SJCRH30 (cell line): ENCODE measurements at regions not wholly inside any gene's neighbourhood (a gene's known extent, or its start where the extent isn't known, plus 50 kb on each side); places are given as distances from the start of the nearest gene placed in this dataset.
A peak's percentile ranks its signal among the peaks of the same experiment; 100 is the strongest.

Experiments used
- DNase-seq, 2 experiments: peaks; one replicate each; pipeline ENCODE4 v3.0.0-alpha.2; 2015 to 2020
- H3K27ac ChIP-seq: fragments of 250-450 bp; sonication (Bioruptor Pico); 2 replicates; pipeline ENCODE4 v1.5.1; 2020; ENCODE audit warnings: mild to moderate bottlenecking, moderate library complexity
- H3K27me3 ChIP-seq: fragments of 250-450 bp; sonication (Bioruptor Pico); 2 replicates; pipeline ENCODE4 v1.5.1; 2020; ENCODE audit warnings: mild to moderate bottlenecking, moderate library complexity
- H3K36me3 ChIP-seq: fragments of 250-450 bp; sonication (Bioruptor Pico); 2 replicates; pipeline ENCODE4 v1.5.1; 2020; ENCODE audit warnings: mild to moderate bottlenecking, moderate library complexity
- H3K4me1 ChIP-seq: fragments of 250-450 bp; sonication (Bioruptor Pico); 2 replicates; pipeline ENCODE4 v1.5.1; 2020; ENCODE audit warnings: mild to moderate bottlenecking, moderate library complexity
- H3K4me3 ChIP-seq: fragments of 250-450 bp; sonication (Bioruptor Pico); 2 replicates; pipeline ENCODE4 v1.5.1; 2020; ENCODE audit warnings: mild to moderate bottlenecking, moderate library complexity
- H3K9me3 ChIP-seq: fragments of 250-450 bp; sonication (Bioruptor Pico); replicated peaks from 2 replicates; pipeline ENCODE4 v1.5.1; 2020; ENCODE audit warnings: mild to moderate bottlenecking, moderate library complexity

GRCh38 chr5:60261732-60262131 lies 368.2 kb upstream of the PDE4D start:
- H3K4me1 ChIP-seq, result no peaks in the 10 kb centered on the region
- no peak overlapping the region for H3K4me3 ChIP-seq
- DNase-seq, result no peak

GRCh38 chr5:60260658-60261057 lies 367.1 kb upstream of the PDE4D start:
- Histone ChIP-seq H3K27me3 (no peaks in the 10 kb centered on the region; the same call in 1 of the 2 replicates), H3K27ac (no peak overlapping the region), H3K9me3 (no peaks in the 10 kb centered on the region), H3K4me1 (no peaks in the 10 kb centered on the region), H3K4me3 (no peak overlapping the region), H3K36me3 (no peaks in the 10 kb centered on the region)
- no peak for DNase-seq

More at GRCh38 chr5:60261732-60262131, 368.2 kb upstream of the PDE4D start:
- no peaks in the 10 kb centered on the region; the same call in 1 of the 2 replicates for H3K27me3 ChIP-seq
- H3K27ac ChIP-seq, result no peak overlapping the region
- no peaks in the 10 kb centered on the region for H3K9me3 ChIP-seq
- no peaks in the 10 kb centered on the region for H3K36me3 ChIP-seq

GRCh38 chr5:60259730-60260129 lies 366.2 kb upstream of the PDE4D start:
- H3K27ac ChIP-seq, result no peak overlapping the region
- H3K4me3 ChIP-seq, result no peak overlapping the region

GRCh38 chr5:60257596-60258271 lies 364.2 kb upstream of the PDE4D start:
- no peak overlapping the region for H3K27ac ChIP-seq
- H3K27me3 ChIP-seq, result no peaks in the 10 kb centered on the region; the same call in 1 of the 2 replicates
- H3K36me3 ChIP-seq, result no peaks in the 10 kb centered on the region
- no peak for DNase-seq
- no peaks in the 10 kb centered on the region for H3K4me1 ChIP-seq
- H3K9me3 ChIP-seq, result no peaks in the 10 kb centered on the region
- no peak overlapping the region for H3K4me3 ChIP-seq

More at GRCh38 chr5:60259730-60260129, 366.2 kb upstream of the PDE4D start:
- Histone ChIP-seq H3K9me3 (no peaks in the 10 kb centered on the region), H3K4me1 (no peaks in the 10 kb centered on the region), H3K36me3 (no peaks in the 10 kb centered on the region), H3K27me3 (no peaks in the 10 kb centered on the region; the same call in 1 of the 2 replicates)
- no peak for DNase-seq

- Histone ChIP-seq H3K27me3 (no peaks in the 10 kb centered on the region; the same call in 1 of the 2 replicates), H3K4me1 (no peaks in the 10 kb centered on the region), H3K9me3 (no peaks in the 10 kb centered on the region), H3K27ac (no peak overlapping the region), H3K4me3 (no peak overlapping the region), H3K36me3 (no peaks in the 10 kb centered on the region)
- DNase-seq, result no peak
Observed at GRCh38 chr5:60256546-60256945, 363.0 kb upstream of the PDE4D start.

GRCh38 chr5:60248901-60249300 lies 355.4 kb upstream of the PDE4D start:
- no peaks in the 10 kb centered on the region for H3K27me3 ChIP-seq
- peak in 1 of 2 experiments; percentile 31 for DNase-seq
- no peak overlapping the region for H3K27ac ChIP-seq
- no peak overlapping the region for H3K4me3 ChIP-seq
- 0 out of 2 replicates have a peak, but pooled peaks cover 3% of the 10 kb centered on the region for H3K9me3 ChIP-seq
- peaks cover 20% of the 10 kb centered on the region for H3K4me1 ChIP-seq
- no peaks in the 10 kb centered on the region; the same call in 1 of the 2 replicates for H3K36me3 ChIP-seq

- Histone ChIP-seq H3K4me3 (no peak overlapping the region), H3K4me1 (peaks cover 16% of the 10 kb centered on the region), H3K9me3 (peaks cover 3% of the 10 kb centered on the region; the same call in 1 of the 2 replicates), H3K27ac (no peak overlapping the region), H3K27me3 (no peaks in the 10 kb centered on the region), H3K36me3 (no peaks in the 10 kb centered on the region; the same call in 1 of the 2 replicates)
- no peak for DNase-seq
Observed at GRCh38 chr5:60243713-60244112, 350.2 kb upstream of the PDE4D start.

- H3K9me3 ChIP-seq, result no peaks in the 10 kb centered on the region
- no peaks in the 10 kb centered on the region for H3K27me3 ChIP-seq
- no peak for DNase-seq
- H3K4me3 ChIP-seq, result no peak overlapping the region
- H3K27ac ChIP-seq, result no peak overlapping the region
- no peaks in the 10 kb centered on the region for H3K4me1 ChIP-seq
- H3K36me3 ChIP-seq, result no peaks in the 10 kb centered on the region
Observed at GRCh38 chr5:60232036-60232795, 338.7 kb upstream of the PDE4D start.

GRCh38 chr5:60230456-60230855 lies 336.9 kb upstream of the PDE4D start:
- H3K27me3 ChIP-seq, result no peaks in the 10 kb centered on the region
- peaks cover 17% of the 10 kb centered on the region for H3K4me1 ChIP-seq
- no peak for DNase-seq
- no peak overlapping the region for H3K27ac ChIP-seq
- no peaks in the 10 kb centered on the region for H3K9me3 ChIP-seq
- no peak overlapping the region for H3K4me3 ChIP-seq
- no peaks in the 10 kb centered on the region for H3K36me3 ChIP-seq

- no peaks in the 10 kb centered on the region for H3K27me3 ChIP-seq
- H3K4me3 ChIP-seq, result no peak overlapping the region
- no peaks in the 10 kb centered on the region for H3K36me3 ChIP-seq
- no peaks in the 10 kb centered on the region for H3K9me3 ChIP-seq
- DNase-seq, result no peak
- H3K27ac ChIP-seq, result no peak overlapping the region
- H3K4me1 ChIP-seq, result peaks cover 19% of the 10 kb centered on the region
Observed at GRCh38 chr5:60229691-60230185, 336.2 kb upstream of the PDE4D start.

GRCh38 chr5:60228676-60229075 lies 335.1 kb upstream of the PDE4D start:
- H3K4me1 ChIP-seq, result peaks cover 19% of the 10 kb centered on the region
- H3K27me3 ChIP-seq, result no peaks in the 10 kb centered on the region
- no peak for DNase-seq
- H3K36me3 ChIP-seq, result no peaks in the 10 kb centered on the region
- no peaks in the 10 kb centered on the region for H3K9me3 ChIP-seq
- no peak overlapping the region for H3K4me3 ChIP-seq
- H3K27ac ChIP-seq, result no peak overlapping the region

GRCh38 chr5:60226128-60226527 lies 332.6 kb upstream of the PDE4D start:
- Histone ChIP-seq H3K27me3 (no peaks in the 10 kb centered on the region), H3K9me3 (no peaks in the 10 kb centered on the region), H3K4me1 (peaks cover 19% of the 10 kb centered on the region), H3K27ac (peak overlapping the region; percentile 28), H3K4me3 (no peak overlapping the region), H3K36me3 (no peaks in the 10 kb centered on the region)
- peak in 1 of 2 experiments; percentile 79 for DNase-seq

GRCh38 chr5:60223342-60223741 lies 329.8 kb upstream of the PDE4D start:
- H3K4me3 ChIP-seq, result no peak overlapping the region
- no peaks in the 10 kb centered on the region for H3K9me3 ChIP-seq
- peak in 1 of 2 experiments; percentile 10 for DNase-seq
- H3K27ac ChIP-seq, result no peak overlapping the region
- no peaks in the 10 kb centered on the region for H3K27me3 ChIP-seq
- peaks cover 19% of the 10 kb centered on the region for H3K4me1 ChIP-seq
- no peaks in the 10 kb centered on the region for H3K36me3 ChIP-seq

GRCh38 chr5:60219921-60220320 lies 326.4 kb upstream of the PDE4D start:
- Histone ChIP-seq H3K27me3 (no peaks in the 10 kb centered on the region), H3K36me3 (no peaks in the 10 kb centered on the region), H3K4me1 (no peaks in the 10 kb centered on the region), H3K9me3 (no peaks in the 10 kb centered on the region), H3K27ac (no peak overlapping the region), H3K4me3 (no peak overlapping the region)
- no peak for DNase-seq

- Histone ChIP-seq H3K9me3 (no peaks in the 10 kb centered on the region), H3K4me3 (no peak overlapping the region), H3K27ac (no peak overlapping the region), H3K27me3 (no peaks in the 10 kb centered on the region), H3K36me3 (no peaks in the 10 kb centered on the region), H3K4me1 (no peaks in the 10 kb centered on the region)
- DNase-seq, result no peak
Observed at GRCh38 chr5:60210810-60211209, 317.3 kb upstream of the PDE4D start.
